Loucy (cell line): ENCODE measurements at regions not wholly inside any gene's neighbourhood (a gene's known extent, or its start where the extent isn't known, plus 50 kb on each side); places are given as distances from the start of the nearest gene placed in this dataset.

Experiments
- H2AFZ ChIP-seq: fragments of 200-600 bp; sonication (generic); 2 replicates; pipeline ENCODE4 v1.6.0; 2016; ENCODE audit warnings: antibody characterized with exemption, mild to moderate bottlenecking, low read length, moderate library complexity
- H3F3A ChIP-seq: fragments of 200-600 bp; 2 replicates; pipeline ENCODE4 v1.6.0; 2016; ENCODE audit warnings: antibody characterized with exemption, low read depth, mild to moderate bottlenecking
- H3K27me3 ChIP-seq: fragments of 200-600 bp; sonication (generic); 2 replicates; pipeline ENCODE4 v1.6.1; 2014; ENCODE audit warnings: low read length, mild to moderate bottlenecking; ENCODE audit not compliant: insufficient read depth, poor library complexity, severe bottlenecking
- H3K36me3 ChIP-seq: fragments of 200-600 bp; sonication (generic); 2 replicates; pipeline ENCODE4 v1.6.1; 2016; ENCODE audit warnings: low read length; ENCODE audit not compliant: insufficient read depth
- H3K4me1 ChIP-seq: fragments of 200-600 bp; sonication (generic); 2 replicates; pipeline ENCODE4 v1.5.1; 2014; ENCODE audit warnings: low read length, mild to moderate bottlenecking; ENCODE audit not compliant: insufficient read depth, poor library complexity, severe bottlenecking
- H3K4me2 ChIP-seq: fragments of 200-600 bp; sonication (generic); 2 replicates; pipeline ENCODE4 v1.6.0; 2014; ENCODE audit warnings: antibody characterized with exemption, low read length, low read depth, mild to moderate bottlenecking; ENCODE audit not compliant: poor library complexity, severe bottlenecking
- H3K4me3 ChIP-seq: fragments of 200-600 bp; sonication (generic); 2 replicates; pipeline ENCODE4 v1.5.1; 2014; ENCODE audit warnings: low read length, mild to moderate bottlenecking, mixed read lengths; ENCODE audit not compliant: poor library complexity, severe bottlenecking
- H3K79me2 ChIP-seq: fragments of 200-600 bp; sonication (generic); 2 replicates; pipeline ENCODE4 v1.6.1; 2014; ENCODE audit warnings: low read length; ENCODE audit not compliant: insufficient read depth
- H3K9ac ChIP-seq: fragments of 200-600 bp; sonication (generic); 2 replicates; pipeline ENCODE4 v1.6.0; 2014; ENCODE audit warnings: mild to moderate bottlenecking, low read depth, low read length, moderate library complexity; ENCODE audit not compliant: poor library complexity, severe bottlenecking
- H3K9me2 ChIP-seq: fragments of 200-600 bp; sonication (generic); replicated peaks from 2 replicates; pipeline ENCODE4 v1.6.1; 2016; ENCODE audit warnings: low read depth, low read length, mixed read lengths
- H3K9me3 ChIP-seq: fragments of 200-600 bp; sonication (generic); 2 replicates; pipeline ENCODE4 v1.6.1; 2014; ENCODE audit warnings: mild to moderate bottlenecking, antibody characterized with exemption, low read length, low read depth; ENCODE audit not compliant: insufficient read depth
- H4K20me1 ChIP-seq: fragments of 200-600 bp; sonication (generic); 2 replicates; pipeline ENCODE4 v1.6.0; 2014; ENCODE audit warnings: antibody characterized with exemption, low read length, mild to moderate bottlenecking; ENCODE audit not compliant: insufficient read depth, poor library complexity, severe bottlenecking
- CTCF ChIP-seq: fragments of 200-600 bp; sonication (generic); conservative IDR thresholded peaks from 2 replicates; pipeline ENCODE4 v1.5.1; 2014; ENCODE audit warnings: mild to moderate bottlenecking, antibody characterized with exemption, low read length
- EZH2phosphoT487 ChIP-seq: fragments of 200-600 bp; IDR thresholded peaks from 2 replicates; pipeline ENCODE4 v1.6.1; 2018; ENCODE audit warnings: antibody characterized with exemption, mild to moderate bottlenecking, moderate library complexity, borderline replicate concordance

GRCh38 chr4:156197216-156197615 lies 243.6 kb upstream of the CTSO start:
- Histone ChIP-seq H4K20me1 (no peaks in the 10 kb centered on the region), H3F3A (no peaks in the 10 kb centered on the region), H3K36me3 (no peaks in the 10 kb centered on the region), H3K27me3 (no peaks in the 10 kb centered on the region), H2AFZ (no peak overlapping the region), H3K4me2 (no peak overlapping the region), H3K4me1 (no peaks in the 10 kb centered on the region), H3K9me3 (no peaks in the 10 kb centered on the region), H3K79me2 (no peaks in the 10 kb centered on the region), H3K9ac (no peak overlapping the region), H3K9me2 (no peaks in the 10 kb centered on the region), H3K4me3 (no peak overlapping the region)
- TF ChIP-seq EZH2phosphoT487 (no peak), CTCF (no peak)

- Histone ChIP-seq H4K20me1 (no peaks in the 10 kb centered on the region), H3K9ac (no peak overlapping the region), H3K4me2 (no peak overlapping the region), H3K4me3 (no peak overlapping the region), H2AFZ (no peak overlapping the region), H3K9me2 (no peaks in the 10 kb centered on the region), H3F3A (no peaks in the 10 kb centered on the region), H3K79me2 (no peaks in the 10 kb centered on the region), H3K4me1 (no peaks in the 10 kb centered on the region), H3K36me3 (no peaks in the 10 kb centered on the region), H3K9me3 (no peaks in the 10 kb centered on the region), H3K27me3 (no peaks in the 10 kb centered on the region)
- TF ChIP-seq EZH2phosphoT487 (no peak), CTCF (no peak)
These were observed 243.1 kb upstream of the CTSO start for GRCh38 chr4:156196722-156197121.

- no peaks in the 10 kb centered on the region for H3F3A ChIP-seq
- H3K27me3 ChIP-seq, result no peaks in the 10 kb centered on the region
- no peaks in the 10 kb centered on the region for H3K9me3 ChIP-seq
- no peaks in the 10 kb centered on the region for H3K36me3 ChIP-seq
- no peak overlapping the region for H3K4me2 ChIP-seq
- H2AFZ ChIP-seq, result no peak overlapping the region
- H3K79me2 ChIP-seq, result no peaks in the 10 kb centered on the region
- H4K20me1 ChIP-seq, result no peaks in the 10 kb centered on the region
- H3K4me3 ChIP-seq, result no peak overlapping the region
- H3K4me1 ChIP-seq, result no peaks in the 10 kb centered on the region
- H3K9me2 ChIP-seq, result no peaks in the 10 kb centered on the region
- TF ChIP-seq EZH2phosphoT487 (no peak), CTCF (no peak)
- no peak overlapping the region for H3K9ac ChIP-seq
These were observed 242.2 kb upstream of the CTSO start for GRCh38 chr4:156195914-156196313.
